ENCODE measurements at regions not wholly inside any gene's neighbourhood (a gene's known extent, or its start where the extent isn't known, plus 50 kb on each side); places are given as distances from the start of the nearest gene placed in this dataset.

- TF ChIP-seq CTCF (IDR thresholded peaks at IDR 0.05) (no peak), POLR2A (IDR thresholded peaks at IDR 0.05) (no peak)
Observed at GRCh38 chr12:19669793-19670192, 230.5 kb downstream of the AEBP2 start.

Data from heart left ventricle (tissue), 13 donors.